ENCODE measurements at regions not wholly inside any gene's neighbourhood (a gene's known extent, or its start where the extent isn't known, plus 50 kb on each side); places are given as distances from the start of the nearest gene placed in this dataset.

GRCh38 chr4:141501395-141501794, 135.0 kb upstream of the IL15 start:
- H3K36me3 ChIP-seq (ENCODE audit: insufficient read depth, low read length) = no peaks in the 10 kb centered on the region
- H3K4me3 ChIP-seq (ENCODE audit: low read depth in 1 of 2, low read length in 2 of 2) = no peak overlapping the region

GRCh38 chr4:141501931-141502330, 134.5 kb upstream of the IL15 start:
- Histone ChIP-seq H3K9ac (ENCODE audit: low read length) (no peak overlapping the region), H3K4me1 (ENCODE audit: insufficient read depth, low read length) (no peaks in the 10 kb centered on the region)

More at GRCh38 chr4:141501395-141501794, 135.0 kb upstream of the IL15 start:
- Histone ChIP-seq H3K27me3 (ENCODE audit: control insufficient read depth in 1 of 2, insufficient read depth in 2 of 2, low read length in 2 of 2) (no peaks in the 10 kb centered on the region), H3K4me1 (ENCODE audit: insufficient read depth, low read length) (no peaks in the 10 kb centered on the region), H3K9me3 (ENCODE audit: low read length) (no peaks in the 10 kb centered on the region), H3K27ac (ENCODE audit: low read depth, low read length) (no peak overlapping the region), H3K9ac (ENCODE audit: low read length) (no peak overlapping the region)

DNA sequence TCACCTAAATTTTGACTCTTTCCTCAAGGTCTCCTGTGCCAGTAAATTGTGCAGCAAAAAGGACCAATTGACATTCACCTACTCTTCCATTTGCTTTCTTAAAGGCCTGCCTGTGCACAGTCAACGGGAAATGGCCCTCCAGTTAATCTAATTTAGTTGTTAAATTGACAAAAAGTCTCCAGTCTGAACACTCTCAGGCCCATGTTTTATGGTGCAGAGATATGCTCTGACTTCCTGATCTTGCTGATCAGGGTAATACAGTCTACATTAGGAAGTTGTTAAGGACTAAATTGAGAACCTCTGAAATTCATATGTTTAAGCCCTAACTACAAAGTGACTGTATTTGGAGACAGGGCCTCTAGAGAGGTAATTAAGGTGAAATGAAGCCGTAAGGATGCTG, 133.6 kb upstream of the IL15 start:
- H3K9me3 ChIP-seq (ENCODE audit: low read length) = no peaks in the 10 kb centered on the region
- no peak overlapping the region for H3K27ac ChIP-seq (ENCODE audit: low read depth, low read length)
- H3K36me3 ChIP-seq (ENCODE audit: insufficient read depth, low read length) = no peaks in the 10 kb centered on the region
- no peak overlapping the region for H3K4me3 ChIP-seq (ENCODE audit: low read depth in 1 of 2, low read length in 2 of 2)
- no peaks in the 10 kb centered on the region for H3K27me3 ChIP-seq (ENCODE audit: control insufficient read depth in 1 of 2, insufficient read depth in 2 of 2, low read length in 2 of 2)
- no peak overlapping the region for H3K9ac ChIP-seq (ENCODE audit: low read length)
- H3K4me1 ChIP-seq (ENCODE audit: insufficient read depth, low read length) = no peaks in the 10 kb centered on the region

More at GRCh38 chr4:141501931-141502330, 134.5 kb upstream of the IL15 start:
- H3K9me3 ChIP-seq (ENCODE audit: low read length) = no peaks in the 10 kb centered on the region
- H3K27ac ChIP-seq (ENCODE audit: low read depth, low read length) = no peak overlapping the region
- no peak overlapping the region for H3K4me3 ChIP-seq (ENCODE audit: low read depth in 1 of 2, low read length in 2 of 2)
- H3K36me3 ChIP-seq (ENCODE audit: insufficient read depth, low read length) = no peaks in the 10 kb centered on the region
- H3K27me3 ChIP-seq (ENCODE audit: control insufficient read depth in 1 of 2, insufficient read depth in 2 of 2, low read length in 2 of 2) = no peaks in the 10 kb centered on the region

DNA sequence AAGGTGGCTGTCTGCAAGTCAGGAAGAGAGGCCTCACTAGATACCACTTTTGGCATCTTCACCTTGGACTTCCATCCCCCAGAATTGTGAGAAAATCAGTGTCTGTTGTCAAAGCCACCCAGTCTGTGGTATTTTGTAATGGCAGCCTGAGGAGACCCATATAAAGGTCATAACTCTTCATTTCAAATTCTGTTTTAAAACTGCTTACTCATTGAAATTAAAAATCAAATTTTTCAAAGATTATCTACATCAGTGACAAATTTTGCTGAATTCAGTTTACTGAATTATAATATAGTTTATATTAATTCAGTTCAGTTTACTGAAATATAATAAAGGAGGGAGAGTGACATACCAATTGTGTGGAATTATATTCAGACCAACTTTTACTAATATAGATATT, 133.1 kb upstream of the IL15 start:
- no peaks in the 10 kb centered on the region for H3K36me3 ChIP-seq (ENCODE audit: insufficient read depth, low read length)
- H3K4me1 ChIP-seq (ENCODE audit: insufficient read depth, low read length) = no peaks in the 10 kb centered on the region
- no peaks in the 10 kb centered on the region for H3K27me3 ChIP-seq (ENCODE audit: control insufficient read depth in 1 of 2, insufficient read depth in 2 of 2, low read length in 2 of 2)
- H3K9me3 ChIP-seq (ENCODE audit: low read length) = no peaks in the 10 kb centered on the region
- no peak overlapping the region for H3K4me3 ChIP-seq (ENCODE audit: low read depth in 1 of 2, low read length in 2 of 2)
- H3K27ac ChIP-seq (ENCODE audit: low read depth, low read length) = no peak overlapping the region
- no peak overlapping the region for H3K9ac ChIP-seq (ENCODE audit: low read length)

- H3K4me1 ChIP-seq (ENCODE audit: insufficient read depth, low read length) = no peaks in the 10 kb centered on the region
- no peak overlapping the region for H3K9ac ChIP-seq (ENCODE audit: low read length)
Observed at GRCh38 chr4:141511055-141511454, 125.3 kb upstream of the IL15 start.

GRCh38 chr4:141513866-141514265, 122.5 kb upstream of the IL15 start:
- H3K27me3 ChIP-seq (ENCODE audit: control insufficient read depth in 1 of 2, insufficient read depth in 2 of 2, low read length in 2 of 2) = no peaks in the 10 kb centered on the region
- no peaks in the 10 kb centered on the region for H3K36me3 ChIP-seq (ENCODE audit: insufficient read depth, low read length)
- no peak overlapping the region for H3K4me3 ChIP-seq (ENCODE audit: low read depth in 1 of 2, low read length in 2 of 2)
- no peaks in the 10 kb centered on the region for H3K4me1 ChIP-seq (ENCODE audit: insufficient read depth, low read length)
- H3K9ac ChIP-seq (ENCODE audit: low read length) = no peak overlapping the region
- H3K27ac ChIP-seq (ENCODE audit: low read depth, low read length) = no peak overlapping the region
- H3K9me3 ChIP-seq (ENCODE audit: low read length) = no peaks in the 10 kb centered on the region

More at GRCh38 chr4:141511055-141511454, 125.3 kb upstream of the IL15 start:
- Histone ChIP-seq H3K4me3 (ENCODE audit: low read depth in 1 of 2, low read length in 2 of 2) (no peak overlapping the region), H3K27me3 (ENCODE audit: control insufficient read depth in 1 of 2, insufficient read depth in 2 of 2, low read length in 2 of 2) (no peaks in the 10 kb centered on the region), H3K27ac (ENCODE audit: low read depth, low read length) (no peak overlapping the region), H3K9me3 (ENCODE audit: low read length) (no peaks in the 10 kb centered on the region), H3K36me3 (ENCODE audit: insufficient read depth, low read length) (no peaks in the 10 kb centered on the region)

- H3K27ac ChIP-seq (ENCODE audit: low read depth, low read length) = no peak overlapping the region
- no peak overlapping the region for H3K4me3 ChIP-seq (ENCODE audit: low read depth in 1 of 2, low read length in 2 of 2)
- no peaks in the 10 kb centered on the region for H3K36me3 ChIP-seq (ENCODE audit: insufficient read depth, low read length)
- H3K27me3 ChIP-seq (ENCODE audit: control insufficient read depth in 1 of 2, insufficient read depth in 2 of 2, low read length in 2 of 2) = no peaks in the 10 kb centered on the region
- H3K9me3 ChIP-seq (ENCODE audit: low read length) = no peaks in the 10 kb centered on the region
- H3K4me1 ChIP-seq (ENCODE audit: insufficient read depth, low read length) = no peaks in the 10 kb centered on the region
- no peak overlapping the region for H3K9ac ChIP-seq (ENCODE audit: low read length)
Observed at GRCh38 chr4:141518222-141518621, 118.2 kb upstream of the IL15 start.

DNA sequence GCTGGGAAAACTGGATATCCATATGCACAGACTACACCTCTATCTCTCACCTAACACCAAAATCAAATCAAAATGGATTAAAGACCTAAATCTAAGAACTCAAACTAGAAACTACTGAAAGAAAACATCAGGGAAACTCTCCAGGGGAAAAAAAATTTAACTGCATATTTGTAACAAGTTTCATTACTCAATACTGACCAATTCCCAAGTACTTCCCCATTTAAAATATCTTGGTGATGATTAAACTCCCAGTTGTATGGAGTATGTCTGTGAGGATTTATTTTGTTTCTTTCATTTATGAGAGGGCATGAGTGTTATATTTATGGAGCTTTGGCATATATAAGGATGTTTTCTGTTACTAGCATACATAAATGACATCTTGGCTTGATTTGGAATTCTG, 112.3 kb upstream of the IL15 start:
- no peaks in the 10 kb centered on the region for H3K4me1 ChIP-seq (ENCODE audit: insufficient read depth, low read length)
- H3K4me3 ChIP-seq (ENCODE audit: low read depth in 1 of 2, low read length in 2 of 2) = no peak overlapping the region
- H3K27me3 ChIP-seq (ENCODE audit: control insufficient read depth in 1 of 2, insufficient read depth in 2 of 2, low read length in 2 of 2) = no peaks in the 10 kb centered on the region
- H3K9ac ChIP-seq (ENCODE audit: low read length) = no peak overlapping the region
- H3K36me3 ChIP-seq (ENCODE audit: insufficient read depth, low read length) = no peaks in the 10 kb centered on the region
- H3K9me3 ChIP-seq (ENCODE audit: low read length) = no peaks in the 10 kb centered on the region
- H3K27ac ChIP-seq (ENCODE audit: low read depth, low read length) = no peak overlapping the region

DNA sequence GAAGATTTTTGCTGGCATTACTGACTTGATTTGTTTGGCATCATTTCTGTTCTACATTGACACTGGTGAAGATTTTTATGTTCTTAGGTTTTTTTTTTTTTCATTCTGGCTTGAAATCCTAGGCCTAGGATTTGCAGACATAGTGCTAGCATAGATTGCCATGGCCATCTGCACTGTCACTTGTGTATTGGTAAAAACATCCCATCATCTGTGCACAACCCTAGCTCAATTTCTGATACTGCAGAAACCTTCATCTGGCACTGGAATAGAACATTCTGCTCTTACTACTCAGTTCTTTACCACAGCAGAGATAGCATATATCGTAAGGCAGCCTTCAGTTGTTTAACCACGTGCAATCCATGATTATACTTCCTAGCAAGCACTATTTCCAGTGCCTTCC, 111.5 kb upstream of the IL15 start:
- Histone ChIP-seq H3K9me3 (ENCODE audit: low read length) (no peaks in the 10 kb centered on the region), H3K9ac (ENCODE audit: low read length) (no peak overlapping the region)

DNA sequence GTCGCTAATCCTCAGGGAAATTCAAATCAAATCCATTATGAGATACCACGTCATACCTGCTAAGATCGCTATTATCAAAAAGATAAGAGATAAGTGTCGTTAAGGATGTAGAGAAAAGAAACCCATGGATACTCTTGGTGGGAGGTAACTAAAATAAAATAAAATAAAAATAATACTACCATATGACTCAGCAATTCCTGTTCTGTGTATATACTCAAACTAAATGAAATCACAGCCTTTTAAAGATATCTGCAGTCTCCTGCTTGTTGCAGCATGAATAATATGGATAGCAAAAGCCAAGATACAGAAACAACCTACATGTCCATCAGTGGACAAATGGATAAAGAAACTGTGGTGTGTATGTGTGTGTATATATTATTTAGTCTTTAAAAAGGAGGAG, 105.8 kb upstream of the IL15 start:
- H3K9me3 ChIP-seq (ENCODE audit: low read length) = no peaks in the 10 kb centered on the region
- no peaks in the 10 kb centered on the region for H3K36me3 ChIP-seq (ENCODE audit: insufficient read depth, low read length)
- no peaks in the 10 kb centered on the region for H3K4me1 ChIP-seq (ENCODE audit: insufficient read depth, low read length)
- H3K9ac ChIP-seq (ENCODE audit: low read length) = no peak overlapping the region
- H3K27me3 ChIP-seq (ENCODE audit: control insufficient read depth in 1 of 2, insufficient read depth in 2 of 2, low read length in 2 of 2) = no peaks in the 10 kb centered on the region
- H3K4me3 ChIP-seq (ENCODE audit: low read depth in 1 of 2, low read length in 2 of 2) = no peak overlapping the region
- no peak overlapping the region for H3K27ac ChIP-seq (ENCODE audit: low read depth, low read length)

More for the DNA sequence above, 111.5 kb upstream of the IL15 start:
- Histone ChIP-seq H3K4me3 (ENCODE audit: low read depth in 1 of 2, low read length in 2 of 2) (no peak overlapping the region), H3K4me1 (ENCODE audit: insufficient read depth, low read length) (no peaks in the 10 kb centered on the region), H3K27ac (ENCODE audit: low read depth, low read length) (no peak overlapping the region), H3K36me3 (ENCODE audit: insufficient read depth, low read length) (no peaks in the 10 kb centered on the region), H3K27me3 (ENCODE audit: control insufficient read depth in 1 of 2, insufficient read depth in 2 of 2, low read length in 2 of 2) (no peaks in the 10 kb centered on the region)

DNA sequence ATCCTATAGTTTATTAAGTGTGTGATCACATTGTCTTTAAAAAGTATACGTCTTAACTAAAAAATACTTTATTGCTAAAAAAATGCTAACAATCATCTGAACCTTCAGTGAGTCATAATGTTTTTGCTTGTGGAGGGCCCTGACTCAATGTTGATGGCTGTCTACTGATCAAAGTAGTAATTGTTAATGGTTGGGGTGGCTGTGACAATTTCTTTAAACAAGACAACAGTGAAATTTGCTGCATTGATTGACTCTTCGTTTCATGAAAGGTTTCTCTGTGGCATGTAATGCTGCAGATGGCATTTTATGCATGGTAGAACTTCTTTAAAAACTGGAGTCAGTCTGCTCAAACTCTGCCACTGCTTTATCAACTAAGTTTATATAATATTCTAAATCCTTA, 101.4 kb upstream of the IL15 start:
- H3K36me3 ChIP-seq (ENCODE audit: insufficient read depth, low read length) = no peaks in the 10 kb centered on the region
- H3K9me3 ChIP-seq (ENCODE audit: low read length) = peaks cover 7% of the 10 kb centered on the region
- no peaks in the 10 kb centered on the region for H3K27me3 ChIP-seq (ENCODE audit: control insufficient read depth in 1 of 2, insufficient read depth in 2 of 2, low read length in 2 of 2)
- H3K27ac ChIP-seq (ENCODE audit: low read depth, low read length) = no peak overlapping the region
- H3K9ac ChIP-seq (ENCODE audit: low read length) = no peak overlapping the region
- H3K4me1 ChIP-seq (ENCODE audit: insufficient read depth, low read length) = no peaks in the 10 kb centered on the region
- H3K4me3 ChIP-seq (ENCODE audit: low read depth in 1 of 2, low read length in 2 of 2) = no peak overlapping the region

DNA sequence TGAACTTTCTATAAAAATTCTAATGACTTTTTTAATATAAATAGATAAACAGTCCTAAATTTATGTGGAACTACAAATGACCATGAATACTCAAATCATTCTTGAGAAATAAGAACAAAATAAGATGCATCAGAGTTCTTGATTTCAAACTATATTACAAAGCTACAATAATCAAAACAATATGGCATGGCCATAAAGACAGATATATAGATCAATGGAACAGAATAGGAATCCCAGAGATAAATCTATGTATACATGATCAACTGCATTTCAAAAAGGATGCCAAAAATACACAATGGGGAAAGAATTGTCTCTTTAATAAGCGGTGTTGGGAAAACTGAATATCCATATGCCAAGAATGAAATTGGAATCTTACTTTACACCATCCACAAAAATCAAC, 98.4 kb upstream of the IL15 start:
- Histone ChIP-seq H3K27me3 (ENCODE audit: control insufficient read depth in 1 of 2, insufficient read depth in 2 of 2, low read length in 2 of 2) (no peaks in the 10 kb centered on the region), H3K9ac (ENCODE audit: low read length) (no peak overlapping the region), H3K9me3 (ENCODE audit: low read length) (peaks cover 7% of the 10 kb centered on the region), H3K4me1 (ENCODE audit: insufficient read depth, low read length) (no peaks in the 10 kb centered on the region), H3K36me3 (ENCODE audit: insufficient read depth, low read length) (no peaks in the 10 kb centered on the region), H3K4me3 (ENCODE audit: low read depth in 1 of 2, low read length in 2 of 2) (no peak overlapping the region), H3K27ac (ENCODE audit: low read depth, low read length) (no peak overlapping the region)

Measured in muscle layer of colon (tissue), 2 donors.